ENCODE measurements at regions not wholly inside any gene's neighbourhood (a gene's known extent, or its start where the extent isn't known, plus 50 kb on each side); places are given as distances from the start of the nearest gene placed in this dataset.

DNA sequence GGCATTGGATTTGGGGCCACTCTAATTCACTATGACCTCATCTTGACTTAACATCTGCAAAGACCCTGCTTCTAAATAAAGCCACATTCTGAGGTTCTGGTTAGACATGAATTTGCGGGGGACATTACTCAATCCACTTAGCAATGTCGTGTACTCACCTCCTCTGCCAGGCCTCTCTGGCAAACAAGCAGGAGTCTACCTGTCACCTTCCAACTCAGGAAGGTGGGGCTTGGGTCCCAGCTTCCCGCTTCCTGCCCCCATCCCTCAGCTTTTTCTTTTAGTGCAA, 177.8 kb downstream of the PSMG1 start:
- Histone ChIP-seq H3K4me1 (ENCODE audit: insufficient read depth) (peaks cover 7% of the 10 kb centered on the region), H3K4me2 (no peak overlapping the region), H3K4me3 (no peak overlapping the region), H3F3A (replicated peaks; ENCODE audit: low read depth) (no peaks in the 10 kb centered on the region), H4K20me1 (replicated peaks; ENCODE audit: insufficient read depth) (no peaks in the 10 kb centered on the region), H3K36me3 (ENCODE audit: insufficient read depth) (no peaks in the 10 kb centered on the region), H3K9me2 (ENCODE audit: insufficient read depth) (peaks cover 7% of the 10 kb centered on the region; the same call in 1 of the 2 replicates), H3K79me2 (replicated peaks; ENCODE audit: insufficient read depth) (no peaks in the 10 kb centered on the region), H2AFZ (no peak overlapping the region; the same call in 1 of the 2 replicates), H3K27ac (ENCODE audit: low read depth) (no peak overlapping the region), H3K27me3 (ENCODE audit: insufficient read depth) (no peaks in the 10 kb centered on the region)
- no peak overlapping the region for H3K4me3 Mint-ChIP-seq
- ATAC-seq (no peak), DNase-seq (ENCODE audit: low spot score) (no peak)
- no peak overlapping the region for H3K27ac Mint-ChIP-seq
- TF ChIP-seq ZNF331 (CRISPR knock-in tag; IDR thresholded peaks at IDR 0.05; ENCODE audit: low read depth), result no peak
- TF ChIP-seq POLR2AphosphoS5 (IDR thresholded peaks at IDR 0.05; ENCODE audit: low read depth), result no peak
- TF ChIP-seq, protein P1, sequence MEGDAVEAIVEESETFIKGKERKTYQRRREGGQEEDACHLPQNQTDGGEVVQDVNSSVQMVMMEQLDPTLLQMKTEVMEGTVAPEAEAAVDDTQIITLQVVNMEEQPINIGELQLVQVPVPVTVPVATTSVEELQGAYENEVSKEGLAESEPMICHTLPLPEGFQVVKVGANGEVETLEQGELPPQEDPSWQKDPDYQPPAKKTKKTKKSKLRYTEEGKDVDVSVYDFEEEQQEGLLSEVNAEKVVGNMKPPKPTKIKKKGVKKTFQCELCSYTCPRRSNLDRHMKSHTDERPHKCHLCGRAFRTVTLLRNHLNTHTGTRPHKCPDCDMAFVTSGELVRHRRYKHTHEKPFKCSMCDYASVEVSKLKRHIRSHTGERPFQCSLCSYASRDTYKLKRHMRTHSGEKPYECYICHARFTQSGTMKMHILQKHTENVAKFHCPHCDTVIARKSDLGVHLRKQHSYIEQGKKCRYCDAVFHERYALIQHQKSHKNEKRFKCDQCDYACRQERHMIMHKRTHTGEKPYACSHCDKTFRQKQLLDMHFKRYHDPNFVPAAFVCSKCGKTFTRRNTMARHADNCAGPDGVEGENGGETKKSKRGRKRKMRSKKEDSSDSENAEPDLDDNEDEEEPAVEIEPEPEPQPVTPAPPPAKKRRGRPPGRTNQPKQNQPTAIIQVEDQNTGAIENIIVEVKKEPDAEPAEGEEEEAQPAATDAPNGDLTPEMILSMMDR (conservative IDR thresholded peaks at IDR 0.05; ENCODE audit: low read depth in 2 of 2), result no peak
- peaks cover 22% of the 10 kb centered on the region for H3K4me1 Mint-ChIP-seq
- H3K36me3 Mint-ChIP-seq (ENCODE audit: low read depth), result peaks cover 3% of the 10 kb centered on the region; the same call in 1 of the 3 replicates
- peaks cover 15% of the 10 kb centered on the region for H3K27me3 Mint-ChIP-seq (ENCODE audit: insufficient read depth, low read depth, poor library complexity)
- no peaks in the 10 kb centered on the region for H3K9me3 Mint-ChIP-seq

DNA sequence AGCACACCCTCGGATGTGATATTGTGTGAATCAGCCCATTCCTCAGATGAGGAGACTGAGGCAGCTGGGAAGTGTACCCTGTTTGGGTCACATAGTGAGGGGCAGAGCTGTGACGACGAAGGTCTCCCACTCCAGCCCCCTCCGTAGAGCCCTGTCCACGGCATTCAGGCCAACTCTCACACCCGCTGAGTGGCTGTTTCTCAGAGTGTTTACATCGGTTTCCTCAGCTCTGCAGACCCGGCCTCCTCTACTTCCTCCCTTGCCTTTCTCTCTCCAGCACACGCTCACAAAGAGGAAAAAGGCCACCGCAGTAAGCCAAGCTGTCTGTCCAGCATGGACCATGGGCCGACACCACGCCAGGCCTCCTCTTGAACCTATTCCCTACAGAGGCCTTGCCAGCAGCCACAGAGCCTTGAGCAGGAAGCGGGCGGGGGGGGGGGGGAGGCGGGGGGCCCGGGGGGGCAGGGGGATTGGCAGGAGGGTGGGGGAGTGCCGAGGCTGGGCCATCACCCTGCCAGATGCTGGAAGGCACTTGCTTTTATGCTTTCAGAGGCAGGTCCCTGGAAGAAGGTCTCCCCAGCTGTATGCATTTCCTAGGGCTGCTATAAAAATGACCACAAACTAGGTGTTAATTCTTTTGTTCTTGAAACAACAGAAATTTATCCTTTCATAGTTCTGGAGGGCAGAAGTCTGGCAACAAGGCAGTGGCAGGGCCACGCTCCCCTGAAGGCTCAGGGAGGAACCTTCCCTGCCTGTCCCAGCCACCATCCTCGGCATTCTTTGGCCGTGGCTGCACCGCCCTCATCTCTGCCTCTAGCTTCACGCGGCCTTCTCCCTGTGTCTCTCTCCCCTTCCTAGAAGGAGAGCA, 178.4 kb downstream of the PSMG1 start:
- no peaks in the 10 kb centered on the region for H3K36me3 ChIP-seq (ENCODE audit: insufficient read depth)
- no peaks in the 10 kb centered on the region for H3F3A ChIP-seq (replicated peaks; ENCODE audit: low read depth)
- H3K79me2 ChIP-seq (replicated peaks; ENCODE audit: insufficient read depth), result no peaks in the 10 kb centered on the region
- no peak overlapping the region for H3K4me2 ChIP-seq
- Mint-ChIP-seq H3K36me3 (ENCODE audit: low read depth) (peaks cover 3% of the 10 kb centered on the region; the same call in 1 of the 3 replicates), H3K4me1 (peaks cover 22% of the 10 kb centered on the region), H3K9me3 (no peaks in the 10 kb centered on the region), H3K27ac (no peak overlapping the region), H3K4me3 (no peak overlapping the region), H3K27me3 (ENCODE audit: insufficient read depth, low read depth, poor library complexity) (peaks cover 15% of the 10 kb centered on the region)
- H3K4me1 ChIP-seq (ENCODE audit: insufficient read depth), result peaks cover 7% of the 10 kb centered on the region
- no peak overlapping the region for H3K4me3 ChIP-seq
- H4K20me1 ChIP-seq (replicated peaks; ENCODE audit: insufficient read depth), result no peaks in the 10 kb centered on the region
- no peak overlapping the region for H3K27ac ChIP-seq (ENCODE audit: low read depth)
- peak; percentile 23; the same call in 1 of the 3 replicates for ATAC-seq
- H3K9me2 ChIP-seq (ENCODE audit: insufficient read depth), result peaks cover 7% of the 10 kb centered on the region; the same call in 1 of the 2 replicates
- H3K27me3 ChIP-seq (ENCODE audit: insufficient read depth), result no peaks in the 10 kb centered on the region
- no peak overlapping the region; the same call in 1 of the 2 replicates for H2AFZ ChIP-seq
- no peak for DNase-seq (ENCODE audit: low spot score)
- TF ChIP-seq NANOG (IDR thresholded peaks at IDR 0.05; ENCODE audit: borderline replicate concordance) (no peak), JUNB (IDR thresholded peaks at IDR 0.05; ENCODE audit: unreplicated experiment) (no peak), CREB1 (CRISPR knock-in tag; IDR thresholded peaks at IDR 0.05; ENCODE audit: low read depth) (no peak), EZH2phosphoT487 (IDR thresholded peaks at IDR 0.05; ENCODE audit: unreplicated experiment) (no peak), POLR2AphosphoS5 (IDR thresholded peaks at IDR 0.05; ENCODE audit: low read depth) (no peak), ZNF331 (CRISPR knock-in tag; IDR thresholded peaks at IDR 0.05; ENCODE audit: low read depth) (no peak)
- TF ChIP-seq, protein P2, sequence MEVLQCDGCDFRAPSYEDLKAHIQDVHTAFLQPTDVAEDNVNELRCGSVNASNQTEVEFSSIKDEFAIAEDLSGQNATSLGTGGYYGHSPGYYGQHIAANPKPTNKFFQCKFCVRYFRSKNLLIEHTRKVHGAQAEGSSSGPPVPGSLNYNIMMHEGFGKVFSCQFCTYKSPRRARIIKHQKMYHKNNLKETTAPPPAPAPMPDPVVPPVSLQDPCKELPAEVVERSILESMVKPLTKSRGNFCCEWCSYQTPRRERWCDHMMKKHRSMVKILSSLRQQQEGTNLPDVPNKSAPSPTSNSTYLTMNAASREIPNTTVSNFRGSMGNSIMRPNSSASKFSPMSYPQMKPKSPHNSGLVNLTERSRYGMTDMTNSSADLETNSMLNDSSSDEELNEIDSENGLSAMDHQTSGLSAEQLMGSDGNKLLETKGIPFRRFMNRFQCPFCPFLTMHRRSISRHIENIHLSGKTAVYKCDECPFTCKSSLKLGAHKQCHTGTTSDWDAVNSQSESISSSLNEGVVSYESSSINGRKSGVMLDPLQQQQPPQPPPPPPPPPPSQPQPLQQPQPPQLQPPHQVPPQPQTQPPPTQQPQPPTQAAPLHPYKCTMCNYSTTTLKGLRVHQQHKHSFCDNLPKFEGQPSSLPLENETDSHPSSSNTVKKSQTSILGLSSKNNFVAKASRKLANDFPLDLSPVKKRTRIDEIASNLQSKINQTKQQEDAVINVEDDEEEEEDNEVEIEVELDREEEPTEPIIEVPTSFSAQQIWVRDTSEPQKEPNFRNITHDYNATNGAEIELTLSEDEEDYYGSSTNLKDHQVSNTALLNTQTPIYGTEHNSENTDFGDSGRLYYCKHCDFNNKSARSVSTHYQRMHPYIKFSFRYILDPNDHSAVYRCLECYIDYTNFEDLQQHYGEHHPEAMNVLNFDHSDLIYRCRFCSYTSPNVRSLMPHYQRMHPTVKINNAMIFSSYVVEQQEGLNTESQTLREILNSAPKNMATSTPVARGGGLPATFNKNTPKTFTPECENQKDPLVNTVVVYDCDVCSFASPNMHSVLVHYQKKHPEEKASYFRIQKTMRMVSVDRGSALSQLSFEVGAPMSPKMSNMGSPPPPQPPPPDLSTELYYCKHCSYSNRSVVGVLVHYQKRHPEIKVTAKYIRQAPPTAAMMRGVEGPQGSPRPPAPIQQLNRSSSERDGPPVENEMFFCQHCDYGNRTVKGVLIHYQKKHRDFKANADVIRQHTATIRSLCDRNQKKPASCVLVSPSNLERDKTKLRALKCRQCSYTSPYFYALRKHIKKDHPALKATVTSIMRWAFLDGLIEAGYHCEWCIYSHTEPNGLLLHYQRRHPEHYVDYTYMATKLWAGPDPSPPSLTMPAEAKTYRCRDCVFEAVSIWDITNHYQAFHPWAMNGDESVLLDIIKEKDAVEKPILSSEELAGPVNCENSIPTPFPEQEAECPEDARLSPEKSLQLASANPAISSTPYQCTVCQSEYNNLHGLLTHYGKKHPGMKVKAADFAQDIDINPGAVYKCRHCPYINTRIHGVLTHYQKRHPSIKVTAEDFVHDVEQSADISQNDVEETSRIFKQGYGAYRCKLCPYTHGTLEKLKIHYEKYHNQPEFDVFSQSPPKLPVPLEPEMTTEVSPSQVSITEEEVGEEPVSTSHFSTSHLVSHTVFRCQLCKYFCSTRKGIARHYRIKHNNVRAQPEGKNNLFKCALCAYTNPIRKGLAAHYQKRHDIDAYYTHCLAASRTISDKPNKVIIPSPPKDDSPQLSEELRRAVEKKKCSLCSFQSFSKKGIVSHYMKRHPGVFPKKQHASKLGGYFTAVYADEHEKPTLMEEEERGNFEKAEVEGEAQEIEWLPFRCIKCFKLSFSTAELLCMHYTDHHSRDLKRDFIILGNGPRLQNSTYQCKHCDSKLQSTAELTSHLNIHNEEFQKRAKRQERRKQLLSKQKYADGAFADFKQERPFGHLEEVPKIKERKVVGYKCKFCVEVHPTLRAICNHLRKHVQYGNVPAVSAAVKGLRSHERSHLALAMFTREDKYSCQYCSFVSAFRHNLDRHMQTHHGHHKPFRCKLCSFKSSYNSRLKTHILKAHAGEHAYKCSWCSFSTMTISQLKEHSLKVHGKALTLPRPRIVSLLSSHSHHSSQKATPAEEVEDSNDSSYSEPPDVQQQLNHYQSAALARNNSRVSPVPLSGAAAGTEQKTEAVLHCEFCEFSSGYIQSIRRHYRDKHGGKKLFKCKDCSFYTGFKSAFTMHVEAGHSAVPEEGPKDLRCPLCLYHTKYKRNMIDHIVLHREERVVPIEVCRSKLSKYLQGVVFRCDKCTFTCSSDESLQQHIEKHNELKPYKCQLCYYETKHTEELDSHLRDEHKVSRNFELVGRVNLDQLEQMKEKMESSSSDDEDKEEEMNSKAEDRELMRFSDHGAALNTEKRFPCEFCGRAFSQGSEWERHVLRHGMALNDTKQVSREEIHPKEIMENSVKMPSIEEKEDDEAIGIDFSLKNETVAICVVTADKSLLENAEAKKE (CRISPR knock-in tag; IDR thresholded peaks at IDR 0.05), result no peak
- TF ChIP-seq, protein P1 (conservative IDR thresholded peaks at IDR 0.05; ENCODE audit: low read depth in 2 of 2), result no peak
- TF ChIP-seq, protein P3, sequence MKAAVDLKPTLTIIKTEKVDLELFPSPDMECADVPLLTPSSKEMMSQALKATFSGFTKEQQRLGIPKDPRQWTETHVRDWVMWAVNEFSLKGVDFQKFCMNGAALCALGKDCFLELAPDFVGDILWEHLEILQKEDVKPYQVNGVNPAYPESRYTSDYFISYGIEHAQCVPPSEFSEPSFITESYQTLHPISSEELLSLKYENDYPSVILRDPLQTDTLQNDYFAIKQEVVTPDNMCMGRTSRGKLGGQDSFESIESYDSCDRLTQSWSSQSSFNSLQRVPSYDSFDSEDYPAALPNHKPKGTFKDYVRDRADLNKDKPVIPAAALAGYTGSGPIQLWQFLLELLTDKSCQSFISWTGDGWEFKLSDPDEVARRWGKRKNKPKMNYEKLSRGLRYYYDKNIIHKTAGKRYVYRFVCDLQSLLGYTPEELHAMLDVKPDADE (IDR thresholded peaks at IDR 0.05), result no peak
